ENCODE measurements at regions not wholly inside any gene's neighbourhood (a gene's known extent, or its start where the extent isn't known, plus 50 kb on each side); places are given as distances from the start of the nearest gene placed in this dataset.

- no peak for TF ChIP-seq POLR2A (IDR thresholded peaks at IDR 0.05; ENCODE audit: low read depth, low read length)
- no peak for TF ChIP-seq RAD21 (IDR thresholded peaks at IDR 0.05; ENCODE audit: low read length)
- TF ChIP-seq CTCF (conservative IDR thresholded peaks at IDR 0.05; ENCODE audit: low read depth, low read length) = no peak
- no peak for TF ChIP-seq MXI1 (IDR thresholded peaks at IDR 0.05; ENCODE audit: borderline replicate concordance, low read depth, low read length)
- no peak for TF ChIP-seq SMC3 (IDR thresholded peaks at IDR 0.05; ENCODE audit: low read depth, low read length)
- TF ChIP-seq NFE2L2 (IDR thresholded peaks at IDR 0.05; ENCODE audit: low read depth, low read length) = no peak
- TF ChIP-seq CEBPB (IDR thresholded peaks at IDR 0.05; ENCODE audit: low read depth, low read length) = no peak
These were observed 217.3 kb downstream of the SNRPN start for GRCh38 chr15:25171856-25172687.
